Breast epithelium (tissue), 3 donors: ENCODE measurements at regions not wholly inside any gene's neighbourhood (a gene's known extent, or its start where the extent isn't known, plus 50 kb on each side); places are given as distances from the start of the nearest gene placed in this dataset.

Source experiments
- POLR2A ChIP-seq: fragments of 450-650 bp; IDR thresholded peaks from one replicate; pipeline ENCODE4 v1.6.1; 2016; ENCODE audit warnings: antibody characterized with exemption, mild to moderate bottlenecking, moderate library complexity
- POLR2AphosphoS5 ChIP-seq, 3 donors: sonication (generic); formaldehyde crosslinking; IDR thresholded peaks; one replicate each; pipeline ENCODE4 v1.6.1; 2017; ENCODE audit warnings: antibody characterized with exemption in 3 of 3
- TF ChIP-seq, protein P1 (sequence below), 3 donors: fragments of 450-650 bp; IDR thresholded peaks; one replicate each; pipeline ENCODE4 v1.5.1; 2016 to 2017; ENCODE audit warnings: antibody characterized with exemption in 3 of 3, mild to moderate bottlenecking in 3 of 3, moderate library complexity in 3 of 3

DNA sequence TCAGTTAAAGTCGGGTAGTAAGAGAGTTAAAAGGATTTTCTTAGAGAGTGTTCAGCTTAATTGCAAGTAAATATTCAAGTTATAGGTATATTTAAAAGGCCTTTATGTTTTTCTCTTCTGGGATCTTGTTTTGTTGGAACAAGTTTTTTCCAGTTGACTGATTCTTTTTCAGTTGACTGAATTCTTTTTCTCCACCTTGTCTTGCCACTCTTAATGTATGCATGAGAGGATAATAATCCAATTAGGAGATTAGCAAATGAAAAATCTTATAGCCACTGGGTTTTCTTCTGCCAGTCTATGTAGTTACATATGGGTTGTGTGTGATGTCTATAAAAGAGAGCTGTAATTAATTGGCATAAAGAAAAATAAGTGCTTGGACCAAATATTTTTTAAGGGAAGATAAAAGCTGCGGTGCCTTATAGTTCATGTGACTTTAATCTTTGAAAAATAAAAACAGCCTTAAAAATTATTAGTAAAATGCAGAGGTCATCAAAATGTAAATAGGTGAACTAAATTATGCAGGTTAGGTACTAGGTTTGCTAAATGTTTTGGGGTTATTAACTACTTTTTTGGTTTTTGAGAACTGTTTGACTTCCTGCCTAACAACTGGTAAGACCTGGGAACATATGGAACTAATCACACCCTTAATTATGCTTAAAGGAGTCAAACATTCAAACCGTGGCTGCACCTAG is 367.2 kb downstream of the HTR1B start:
- no peak for TF ChIP-seq POLR2A
- no peak for TF ChIP-seq POLR2AphosphoS5 (IDR thresholded peaks at IDR 0.05)
- TF ChIP-seq, protein P1, sequence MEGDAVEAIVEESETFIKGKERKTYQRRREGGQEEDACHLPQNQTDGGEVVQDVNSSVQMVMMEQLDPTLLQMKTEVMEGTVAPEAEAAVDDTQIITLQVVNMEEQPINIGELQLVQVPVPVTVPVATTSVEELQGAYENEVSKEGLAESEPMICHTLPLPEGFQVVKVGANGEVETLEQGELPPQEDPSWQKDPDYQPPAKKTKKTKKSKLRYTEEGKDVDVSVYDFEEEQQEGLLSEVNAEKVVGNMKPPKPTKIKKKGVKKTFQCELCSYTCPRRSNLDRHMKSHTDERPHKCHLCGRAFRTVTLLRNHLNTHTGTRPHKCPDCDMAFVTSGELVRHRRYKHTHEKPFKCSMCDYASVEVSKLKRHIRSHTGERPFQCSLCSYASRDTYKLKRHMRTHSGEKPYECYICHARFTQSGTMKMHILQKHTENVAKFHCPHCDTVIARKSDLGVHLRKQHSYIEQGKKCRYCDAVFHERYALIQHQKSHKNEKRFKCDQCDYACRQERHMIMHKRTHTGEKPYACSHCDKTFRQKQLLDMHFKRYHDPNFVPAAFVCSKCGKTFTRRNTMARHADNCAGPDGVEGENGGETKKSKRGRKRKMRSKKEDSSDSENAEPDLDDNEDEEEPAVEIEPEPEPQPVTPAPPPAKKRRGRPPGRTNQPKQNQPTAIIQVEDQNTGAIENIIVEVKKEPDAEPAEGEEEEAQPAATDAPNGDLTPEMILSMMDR (IDR thresholded peaks at IDR 0.05), result no peak
